AG09309 (cell line): ENCODE measurements at regions not wholly inside any gene's neighbourhood (a gene's known extent, or its start where the extent isn't known, plus 50 kb on each side); places are given as distances from the start of the nearest gene placed in this dataset.

ENCODE experiments used
- DNase-seq: peaks from one replicate; pipeline ENCODE4 v3.0.0-alpha.2; 2010; ENCODE audit warnings: low read depth
- H3K4me3 ChIP-seq: 2 replicates; pipeline ENCODE4 v1.5.1; 2011; ENCODE audit warnings: mild to moderate bottlenecking, low read depth, low read length, moderate library complexity; ENCODE audit not compliant: control insufficient read depth
- TF ChIP-seq, protein P1 (sequence below): IDR thresholded peaks from 2 replicates; pipeline ENCODE4 v1.5.1; 2011; ENCODE audit warnings: mild to moderate bottlenecking, low read depth, low read length, inconsistent platforms; ENCODE audit not compliant: insufficient read depth, control insufficient read depth; ENCODE audit errors: missing control alignments

DNA sequence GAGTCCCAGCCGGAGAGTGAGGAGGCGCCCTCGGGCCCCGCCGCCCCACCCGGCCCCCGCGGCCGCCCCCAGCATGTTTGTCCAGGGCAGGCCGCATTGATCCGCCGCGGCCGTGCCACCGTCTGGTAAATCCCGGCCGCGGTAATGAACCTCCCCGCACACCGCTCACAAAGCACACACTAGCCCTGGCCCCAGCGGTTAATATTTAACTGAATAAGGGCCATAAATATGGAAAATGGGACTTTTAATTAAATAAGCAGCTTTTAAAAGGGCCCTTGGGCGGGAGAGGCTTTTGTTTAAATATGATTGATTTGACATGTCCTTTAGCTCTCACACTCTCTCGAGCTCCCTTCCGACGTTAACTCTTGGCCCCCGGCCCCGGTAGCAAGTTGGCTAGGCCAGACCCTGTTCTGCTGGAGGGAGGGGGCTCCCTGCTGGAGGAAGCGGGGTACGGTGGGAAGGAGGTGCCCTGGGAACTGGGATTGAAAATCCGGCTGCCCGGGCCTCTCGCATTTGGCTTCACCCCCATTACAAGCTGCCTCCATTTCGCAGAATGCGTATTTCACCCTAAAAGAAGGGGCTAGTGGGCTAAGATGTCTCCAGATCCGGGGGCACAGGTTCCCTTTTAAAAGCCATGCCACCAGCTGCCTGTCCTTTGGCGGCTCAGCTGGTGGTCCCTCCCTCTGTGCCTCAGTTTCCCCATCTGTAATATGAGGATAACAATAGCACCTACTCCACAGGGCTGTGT is 199.8 kb downstream of the RBM19 start:
- no peak for DNase-seq
- TF ChIP-seq, protein P1, sequence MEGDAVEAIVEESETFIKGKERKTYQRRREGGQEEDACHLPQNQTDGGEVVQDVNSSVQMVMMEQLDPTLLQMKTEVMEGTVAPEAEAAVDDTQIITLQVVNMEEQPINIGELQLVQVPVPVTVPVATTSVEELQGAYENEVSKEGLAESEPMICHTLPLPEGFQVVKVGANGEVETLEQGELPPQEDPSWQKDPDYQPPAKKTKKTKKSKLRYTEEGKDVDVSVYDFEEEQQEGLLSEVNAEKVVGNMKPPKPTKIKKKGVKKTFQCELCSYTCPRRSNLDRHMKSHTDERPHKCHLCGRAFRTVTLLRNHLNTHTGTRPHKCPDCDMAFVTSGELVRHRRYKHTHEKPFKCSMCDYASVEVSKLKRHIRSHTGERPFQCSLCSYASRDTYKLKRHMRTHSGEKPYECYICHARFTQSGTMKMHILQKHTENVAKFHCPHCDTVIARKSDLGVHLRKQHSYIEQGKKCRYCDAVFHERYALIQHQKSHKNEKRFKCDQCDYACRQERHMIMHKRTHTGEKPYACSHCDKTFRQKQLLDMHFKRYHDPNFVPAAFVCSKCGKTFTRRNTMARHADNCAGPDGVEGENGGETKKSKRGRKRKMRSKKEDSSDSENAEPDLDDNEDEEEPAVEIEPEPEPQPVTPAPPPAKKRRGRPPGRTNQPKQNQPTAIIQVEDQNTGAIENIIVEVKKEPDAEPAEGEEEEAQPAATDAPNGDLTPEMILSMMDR, result no peak
- no peak overlapping the region for H3K4me3 ChIP-seq

DNA sequence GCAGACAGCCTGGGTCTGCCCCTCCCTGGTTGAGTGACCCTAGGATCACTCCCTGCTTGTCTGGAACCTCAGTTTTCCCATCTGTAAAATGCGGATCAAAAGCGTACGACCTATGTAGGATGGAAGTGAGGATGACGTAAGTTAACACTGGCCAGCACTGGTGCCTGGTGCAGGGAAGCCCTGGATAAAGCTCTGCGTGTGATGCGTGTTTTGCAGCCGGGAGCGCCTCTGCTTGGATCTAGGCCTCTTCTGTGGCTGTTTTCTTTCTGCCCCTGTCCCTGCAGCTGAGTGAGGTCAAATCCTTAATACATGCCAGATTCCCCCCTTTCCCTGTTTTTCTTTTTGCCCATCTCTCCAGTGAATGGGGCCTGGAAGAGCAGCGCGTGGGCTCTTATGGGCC is 201.5 kb downstream of the RBM19 start:
- TF ChIP-seq, protein P1, result no peak
- no peak for DNase-seq
- H3K4me3 ChIP-seq, result no peak overlapping the region

DNA sequence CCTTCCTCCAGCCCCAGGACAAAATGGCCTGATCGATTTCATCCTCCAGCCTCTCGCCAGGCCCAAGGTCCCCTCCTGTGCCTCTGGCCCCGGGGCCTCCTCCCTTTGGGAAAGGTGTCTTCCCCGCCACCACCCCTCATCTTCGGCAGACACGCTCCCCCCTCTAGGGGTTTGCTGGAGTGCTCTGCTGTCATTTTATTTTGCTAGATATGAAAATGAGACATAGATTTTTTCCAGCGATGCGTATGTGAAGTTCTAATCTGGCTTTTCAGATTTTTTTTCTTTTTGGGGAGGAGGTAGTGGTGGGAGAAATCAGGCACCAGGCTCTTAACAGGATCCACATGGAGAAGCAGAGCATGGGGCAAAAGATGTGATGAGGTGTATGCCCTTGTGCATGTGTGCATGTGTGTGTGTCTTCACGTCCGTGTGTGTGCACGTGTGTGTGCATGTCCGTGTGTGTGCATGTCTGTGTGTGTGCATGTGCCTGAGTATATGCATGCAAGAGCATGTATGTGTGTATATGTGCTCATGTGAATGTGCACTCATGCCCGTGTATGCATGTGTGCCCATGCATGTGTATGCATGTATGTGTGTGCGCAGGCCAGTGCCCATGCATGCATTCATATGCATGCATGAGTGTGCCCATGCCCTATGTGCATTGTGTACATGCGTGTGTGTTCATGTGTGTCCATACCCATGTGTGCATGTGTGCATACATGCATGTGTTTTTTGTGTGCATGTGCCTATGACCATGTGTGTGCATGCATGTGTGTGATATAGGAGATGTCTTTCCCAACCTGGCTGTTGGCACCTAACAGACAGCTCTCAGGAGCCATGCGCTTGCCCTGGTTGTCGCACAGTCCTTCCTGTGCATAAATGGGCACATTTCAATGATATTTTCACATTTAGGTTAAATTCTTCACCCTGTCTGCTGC is 203.0 kb downstream of the RBM19 start:
- no peak for DNase-seq
- TF ChIP-seq, protein P1, result no peak
- no peak overlapping the region for H3K4me3 ChIP-seq

DNA sequence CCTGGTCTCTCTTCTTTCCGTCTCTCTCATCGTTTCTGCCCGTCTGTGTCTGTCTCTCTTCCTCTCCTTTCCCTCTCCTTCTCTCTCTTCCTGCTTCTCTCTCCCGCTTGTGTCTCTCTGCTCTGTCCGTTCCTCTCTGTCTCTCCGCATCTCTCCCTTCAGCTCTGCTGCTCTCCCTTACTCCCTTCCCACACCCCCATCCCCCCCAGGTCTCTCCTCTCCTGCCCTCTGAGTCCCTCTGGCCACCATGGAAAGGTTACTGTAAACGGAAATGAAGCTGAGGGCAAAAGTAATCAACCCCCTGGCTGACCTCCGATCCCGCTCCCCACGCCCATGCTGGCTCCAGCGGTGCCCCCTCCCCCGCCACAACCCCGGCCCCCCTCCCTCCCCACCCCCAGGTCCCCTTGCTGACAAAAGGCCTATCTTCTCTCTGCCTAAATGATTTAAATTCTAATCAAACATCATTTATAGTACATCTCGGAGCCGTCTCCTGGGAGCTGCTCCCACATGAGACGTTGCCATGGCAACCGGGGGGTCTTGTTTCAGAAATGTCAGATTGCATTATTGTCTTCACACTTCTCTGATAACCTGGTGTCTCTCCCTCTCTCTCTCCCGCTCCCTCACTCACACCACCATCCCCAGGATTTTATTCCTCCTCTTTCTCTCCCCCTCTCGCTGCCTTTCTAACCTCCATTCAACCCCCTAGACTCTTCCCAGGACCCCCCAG is 203.8 kb downstream of the RBM19 start:
- TF ChIP-seq, protein P1, result no peak
- DNase-seq, result no peak

DNA sequence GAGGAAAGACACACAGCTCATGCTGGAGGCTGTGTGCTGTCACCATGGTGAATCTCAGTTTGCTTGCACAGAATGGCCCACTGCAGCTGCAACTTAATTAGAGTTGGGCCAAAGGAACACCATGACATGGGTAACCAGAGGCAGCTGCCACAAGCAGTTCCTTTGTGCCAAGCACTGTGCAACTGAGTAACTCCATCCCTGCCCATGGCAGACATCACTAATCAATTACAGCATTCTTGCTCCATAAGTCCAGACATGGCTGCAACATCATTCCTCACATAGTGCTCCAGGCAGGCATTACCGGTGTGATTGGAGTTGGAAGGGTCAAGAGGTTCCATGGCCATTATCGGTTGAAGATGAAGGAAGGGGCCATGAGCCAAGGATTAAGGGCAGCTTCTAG is 207.0 kb downstream of the RBM19 start:
- H3K4me3 ChIP-seq, result no peak overlapping the region
- no peak for DNase-seq
- TF ChIP-seq, protein P1, result no peak

More for the DNA sequence above, 203.8 kb downstream of the RBM19 start:
- H3K4me3 ChIP-seq, result no peak overlapping the region
